Spleen (tissue), 7 donors: ENCODE measurements at regions not wholly inside any gene's neighbourhood (a gene's known extent, or its start where the extent isn't known, plus 50 kb on each side); places are given as distances from the start of the nearest gene placed in this dataset.

Source experiments
- POLR2A ChIP-seq, 3 donors: fragments of 450-650 bp; IDR thresholded peaks; one replicate each; pipeline ENCODE4 v1.5.1; 2017; ENCODE audit warnings: antibody characterized with exemption in 3 of 3, mild to moderate bottlenecking in 1 of 3
- POLR2AphosphoS5 ChIP-seq, 3 donors: sonication (generic); formaldehyde crosslinking; IDR thresholded peaks; one replicate each; pipeline ENCODE4 v1.5.1; 2017; ENCODE audit warnings: antibody characterized with exemption in 3 of 3
- TF ChIP-seq, protein P1 (sequence below), 11 experiments: fragments of 200-600 bp in 7 of 11; fragments of 450-650 bp in 4 of 11; sonication (generic) in 4 of 11; IDR thresholded peaks in 8 of 11; conservative IDR thresholded peaks in 3 of 11; 1 replicate in 7 of 11; 2 replicates in 4 of 11; pipeline versions ENCODE4 v1.4.0 to v1.8.0; 2016 to 2021; ENCODE audit warnings: antibody characterized with exemption in 11 of 11, inconsistent platforms in 4 of 11, mild to moderate bottlenecking in 1 of 11
- donor health status: DM: no; HTN: no; CAD: no; lungs with moderate emphysema.
- donor health status: DM: no; HTN: no; CAD: no.
- donor health status: DM: no; HTN: no; CAD: no.

DNA sequence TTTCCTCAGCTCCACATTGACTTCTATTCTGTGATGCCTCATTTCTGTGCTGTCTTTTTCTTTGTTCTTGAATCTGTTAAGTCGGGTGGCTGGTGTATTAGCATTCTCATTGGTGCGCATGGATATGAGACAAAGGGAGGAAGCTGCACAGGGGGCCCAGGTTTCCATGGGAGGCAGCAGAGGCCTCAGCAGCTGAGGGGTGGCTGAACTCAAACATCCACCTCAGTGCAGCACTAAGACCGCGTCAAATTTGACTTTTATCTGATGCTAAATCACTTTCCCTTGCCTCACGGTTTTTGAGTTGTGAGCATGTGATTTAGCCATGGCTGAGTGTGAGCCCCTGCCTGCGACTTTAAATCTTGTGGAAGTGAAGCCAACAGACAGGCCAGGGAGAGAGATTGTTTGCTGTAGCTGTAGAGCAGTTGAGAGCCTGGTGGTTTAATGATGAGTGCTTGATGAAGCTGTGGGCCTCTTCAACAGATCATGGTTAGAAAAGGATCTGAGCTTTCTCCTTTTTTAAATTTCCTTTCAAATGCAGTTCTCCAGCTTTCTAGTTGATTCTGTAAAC is 193.3 kb upstream of the ZNF804B start:
- TF ChIP-seq, protein P1, sequence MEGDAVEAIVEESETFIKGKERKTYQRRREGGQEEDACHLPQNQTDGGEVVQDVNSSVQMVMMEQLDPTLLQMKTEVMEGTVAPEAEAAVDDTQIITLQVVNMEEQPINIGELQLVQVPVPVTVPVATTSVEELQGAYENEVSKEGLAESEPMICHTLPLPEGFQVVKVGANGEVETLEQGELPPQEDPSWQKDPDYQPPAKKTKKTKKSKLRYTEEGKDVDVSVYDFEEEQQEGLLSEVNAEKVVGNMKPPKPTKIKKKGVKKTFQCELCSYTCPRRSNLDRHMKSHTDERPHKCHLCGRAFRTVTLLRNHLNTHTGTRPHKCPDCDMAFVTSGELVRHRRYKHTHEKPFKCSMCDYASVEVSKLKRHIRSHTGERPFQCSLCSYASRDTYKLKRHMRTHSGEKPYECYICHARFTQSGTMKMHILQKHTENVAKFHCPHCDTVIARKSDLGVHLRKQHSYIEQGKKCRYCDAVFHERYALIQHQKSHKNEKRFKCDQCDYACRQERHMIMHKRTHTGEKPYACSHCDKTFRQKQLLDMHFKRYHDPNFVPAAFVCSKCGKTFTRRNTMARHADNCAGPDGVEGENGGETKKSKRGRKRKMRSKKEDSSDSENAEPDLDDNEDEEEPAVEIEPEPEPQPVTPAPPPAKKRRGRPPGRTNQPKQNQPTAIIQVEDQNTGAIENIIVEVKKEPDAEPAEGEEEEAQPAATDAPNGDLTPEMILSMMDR (IDR thresholded peaks at IDR 0.05 in 8 of 11, conservative IDR thresholded peaks at IDR 0.05 in 3 of 11): no peak
- TF ChIP-seq POLR2A (IDR thresholded peaks at IDR 0.05) (no peak), POLR2AphosphoS5 (IDR thresholded peaks at IDR 0.05) (no peak)
